IMR-90 (cell line): ENCODE measurements at regions not wholly inside any gene's neighbourhood (a gene's known extent, or its start where the extent isn't known, plus 50 kb on each side); places are given as distances from the start of the nearest gene placed in this dataset.

Experiments used
- ATAC-seq: fragments of 200-7000 bp; cut with Tn5 transposase; 2 replicates; pipeline ENCODE4 v1.9.1; 2020; ENCODE audit warnings: low read depth, mild to moderate bottlenecking, moderate library complexity
- BruUV-seq: library from RNA; stranded (reverse); fragments of 400-500 nt; replicated peaks from 2 replicates; lab custom pipeline; 2021; lab: Mats Ljungman, UMichigan
- CTCF ChIA-PET: fragments of 300-600 bp; formaldehyde crosslinking; extraction: SDS; loops from one replicate; lab custom pipeline; 2021; ENCODE audit warnings: antibody characterized with exemption; lab: Yijun Ruan, JAX
- POLR2A ChIA-PET: fragments of 300-600 bp; sonication (Branson Sonifier 250); formaldehyde crosslinking; loops from one replicate; lab custom pipeline; 2022; ENCODE audit warnings: antibody characterized with exemption; ENCODE audit not compliant: unreplicated experiment; lab: Charles Lee
- DNase-seq: peaks from one replicate; pipeline ENCODE4 v3.0.0; 2013
- H2AFZ ChIP-seq: replicated peaks from 2 replicates; pipeline ENCODE3; 2013; ENCODE audit warnings: low read length, mild to moderate bottlenecking; ENCODE audit not compliant: poor library complexity
- H2AK5ac ChIP-seq: 2 replicates; pipeline ENCODE4 v1.6.1; 2013; ENCODE audit warnings: low read depth, low read length, inconsistent platforms
- H2AK9ac ChIP-seq: replicated peaks from 2 replicates; pipeline ENCODE3; 2013; ENCODE audit warnings: mild to moderate bottlenecking, low read depth, low read length, moderate library complexity; ENCODE audit not compliant: poor library complexity
- H2BK120ac ChIP-seq: 2 replicates; pipeline ENCODE4 v1.6.1; 2013; ENCODE audit warnings: low read depth, low read length, inconsistent platforms
- H2BK15ac ChIP-seq: 3 replicates; pipeline ENCODE4 v1.6.1; 2013; ENCODE audit warnings: low read depth, low read length, inconsistent platforms
- H2BK20ac ChIP-seq: 2 replicates; pipeline ENCODE4 v1.6.1; 2013; ENCODE audit warnings: low read depth, mild to moderate bottlenecking, inconsistent platforms, low read length, moderate library complexity
- H2BK5ac ChIP-seq: 2 replicates; pipeline ENCODE4 v1.6.1; 2013; ENCODE audit warnings: mild to moderate bottlenecking, low read depth, low read length, inconsistent platforms; ENCODE audit not compliant: poor library complexity, severe bottlenecking
- H3K14ac ChIP-seq: replicated peaks from 2 replicates; pipeline ENCODE4 v1.6.1; 2013; ENCODE audit warnings: low read depth, low read length, inconsistent platforms
- H3K18ac ChIP-seq: 2 replicates; pipeline ENCODE4 v1.6.1; 2013; ENCODE audit warnings: low read depth, low read length, control low read depth
- H3K23ac ChIP-seq: 2 replicates; pipeline ENCODE4 v1.6.1; 2013; ENCODE audit warnings: low read depth, low read length, inconsistent platforms
- H3K27ac ChIP-seq: 2 replicates; pipeline ENCODE4 v1.5.1; 2013; ENCODE audit warnings: mild to moderate bottlenecking, control low read depth, low read length; ENCODE audit not compliant: insufficient read depth
- H3K27me3 ChIP-seq: 2 replicates; pipeline ENCODE4 v1.6.1; 2013; ENCODE audit warnings: low read length; ENCODE audit not compliant: control insufficient read depth, insufficient read depth
- H3K36me3 ChIP-seq: 2 replicates; pipeline ENCODE4 v1.6.1; 2013; ENCODE audit warnings: low read length, mixed read lengths; ENCODE audit not compliant: control insufficient read depth, insufficient read depth
- H3K4ac ChIP-seq: 2 replicates; pipeline ENCODE4 v1.6.1; 2013; ENCODE audit warnings: low read depth, low read length, inconsistent platforms
- H3K4me1 ChIP-seq: 2 replicates; pipeline ENCODE4 v1.6.1; 2013; ENCODE audit warnings: low read length, mixed read lengths; ENCODE audit not compliant: control insufficient read depth, insufficient read depth
- H3K4me2 ChIP-seq: 2 replicates; pipeline ENCODE4 v1.6.1; 2013; ENCODE audit warnings: low read depth, mild to moderate bottlenecking, control low read depth, low read length, moderate library complexity
- H3K4me3 ChIP-seq: 2 replicates; pipeline ENCODE4 v1.5.1; 2013; ENCODE audit warnings: low read depth, mild to moderate bottlenecking, control low read depth, low read length, moderate library complexity; ENCODE audit not compliant: insufficient read depth
- H3K56ac ChIP-seq: 2 replicates; pipeline ENCODE4 v1.6.1; 2013; ENCODE audit warnings: low read length, inconsistent platforms; ENCODE audit not compliant: insufficient read depth; ENCODE audit errors: extremely low read depth
- H3K79me1 ChIP-seq, 2 experiments: 2 replicates each; pipeline ENCODE4 v1.6.1; 2013; ENCODE audit warnings: low read length in 2 of 2, inconsistent platforms in 1 of 2, low read depth in 1 of 2
- H3K9ac ChIP-seq: 2 replicates; pipeline ENCODE4 v1.6.1; 2013; ENCODE audit warnings: low read depth, low read length, control low read depth
- H3K9me1 ChIP-seq: 2 replicates; pipeline ENCODE4 v1.6.1; 2013; ENCODE audit warnings: low read length, inconsistent platforms; ENCODE audit not compliant: insufficient read depth
- H3K9me3 ChIP-seq: 2 replicates; pipeline ENCODE4 v1.6.1; 2013; ENCODE audit warnings: low read length; ENCODE audit not compliant: control insufficient read depth, insufficient read depth
- H4K20me1 ChIP-seq: 2 replicates; pipeline ENCODE4 v1.6.1; 2013; ENCODE audit warnings: low read length, inconsistent platforms; ENCODE audit not compliant: insufficient read depth
- H4K5ac ChIP-seq: 2 replicates; pipeline ENCODE4 v1.6.1; 2013; ENCODE audit warnings: mild to moderate bottlenecking, low read depth, low read length, control low read depth
- H4K8ac ChIP-seq, 2 experiments: 2 replicates each; pipeline ENCODE4 v1.6.1; 2013; ENCODE audit warnings: low read depth in 2 of 2, low read length in 2 of 2, control low read depth in 1 of 2, inconsistent platforms in 1 of 2
- H4K91ac ChIP-seq: 2 replicates; pipeline ENCODE4 v1.6.1; 2013; ENCODE audit warnings: low read depth, low read length, inconsistent platforms; ENCODE audit not compliant: insufficient read depth
- BHLHE40 ChIP-seq: fragments of 150-350 bp; IDR thresholded peaks from 2 replicates; pipeline ENCODE4 v1.6.1; 2016; ENCODE audit warnings: mild to moderate bottlenecking, low read depth, low read length
- CEBPB ChIP-seq: IDR thresholded peaks from 2 replicates; pipeline ENCODE4 v1.6.1; 2012; ENCODE audit warnings: low read depth, low read length, improper control_type of control experiment
- CHD1 ChIP-seq: IDR thresholded peaks from 2 replicates; pipeline ENCODE4 v1.6.1; 2012; ENCODE audit warnings: low read depth, low read length, improper control_type of control experiment
- FOS ChIP-seq: fragments of 150-350 bp; IDR thresholded peaks from 2 replicates; pipeline ENCODE4 v1.6.1; 2016; ENCODE audit warnings: low read depth, low read length
- MAFK ChIP-seq: IDR thresholded peaks from 2 replicates; pipeline ENCODE4 v1.6.1; 2012; ENCODE audit warnings: low read depth, low read length, improper control_type of control experiment
- MAZ ChIP-seq: IDR thresholded peaks from 2 replicates; pipeline ENCODE4 v1.6.1; 2012; ENCODE audit warnings: low read depth, mild to moderate bottlenecking, low read length, improper control_type of control experiment, moderate library complexity, borderline replicate concordance
- MXI1 ChIP-seq: IDR thresholded peaks from 2 replicates; pipeline ENCODE4 v1.6.1; 2012; ENCODE audit warnings: low read depth, mild to moderate bottlenecking, low read length, moderate library complexity, borderline replicate concordance
- NFE2L2 ChIP-seq: fragments of 150-350 bp; IDR thresholded peaks from 2 replicates; pipeline ENCODE4 v1.6.1; 2016; ENCODE audit warnings: low read depth, mild to moderate bottlenecking, low read length
- POLR2A ChIP-seq: IDR thresholded peaks from 2 replicates; pipeline ENCODE4 v1.6.1; 2012; ENCODE audit warnings: mild to moderate bottlenecking, low read depth, low read length
- RAD21 ChIP-seq: IDR thresholded peaks from 2 replicates; pipeline ENCODE4 v1.6.1; 2012; ENCODE audit warnings: low read length, improper control_type of control experiment
- RCOR1 ChIP-seq: IDR thresholded peaks from 2 replicates; pipeline ENCODE4 v1.6.1; 2012; ENCODE audit warnings: mild to moderate bottlenecking, low read length, improper control_type of control experiment; ENCODE audit not compliant: insufficient replicate concordance
- RFX5 ChIP-seq: IDR thresholded peaks from 2 replicates; pipeline ENCODE4 v1.8.0; 2012; ENCODE audit warnings: low read depth, mild to moderate bottlenecking, low read length, moderate library complexity
- SMC3 ChIP-seq: fragments of 150-350 bp; IDR thresholded peaks from 2 replicates; pipeline ENCODE4 v1.6.1; 2016; ENCODE audit warnings: low read depth, mild to moderate bottlenecking, antibody characterized with exemption, low read length, moderate library complexity
- WGBS, 2 experiments: methylation state at CpG; one replicate each; pipeline versions ENCODE4 v1.1.5 to v1.1.7; 2013; ENCODE audit warnings: missing lambda C conversion rate in 2 of 2; ENCODE audit not compliant: insufficient read length in 1 of 2; ENCODE audit errors: extremely low coverage in 2 of 2; 5-methylcytosine and 5-hydroxymethylcytosine counted together
- dilution Hi-C: fragments of 300-500 bp; cut with HindIII; formaldehyde crosslinking; loops from one replicate; pipeline ENCODE4 v1.14.3; 2018; ENCODE audit warnings: low sequenced_read_pairs; ENCODE audit not compliant: unreplicated experiment
- in situ Hi-C: fragments of 300-500 bp; cut with MboI; formaldehyde crosslinking; loops from 3 replicates; pipeline ENCODE4 v1.14.3; 2019; ENCODE audit warnings: low sequenced_read_pairs, inconsistent platforms, mixed read lengths
- intact Hi-C: fragments of 100-400 bp; cut with micrococcal nuclease; formaldehyde crosslinking; loops from 2 replicates; pipeline ENCODE4 v1.10.0; 2022
- TF ChIP-seq, protein P1 (sequence below): fragments of 150-350 bp; IDR thresholded peaks from 2 replicates; pipeline ENCODE4 v1.6.1; 2017; ENCODE audit warnings: mild to moderate bottlenecking, antibody characterized with exemption, low read length, low read depth
- TF ChIP-seq, protein P2 (sequence below): conservative IDR thresholded peaks from 2 replicates; pipeline ENCODE4 v1.5.1; 2012; ENCODE audit warnings: mild to moderate bottlenecking, low read depth, low read length, improper control_type of control experiment
- TF ChIP-seq, protein P3 (sequence below): fragments of 150-350 bp; IDR thresholded peaks from 2 replicates; pipeline ENCODE4 v1.6.1; 2016; ENCODE audit warnings: low read depth, mild to moderate bottlenecking, low read length, moderate library complexity, borderline replicate concordance

DNA sequence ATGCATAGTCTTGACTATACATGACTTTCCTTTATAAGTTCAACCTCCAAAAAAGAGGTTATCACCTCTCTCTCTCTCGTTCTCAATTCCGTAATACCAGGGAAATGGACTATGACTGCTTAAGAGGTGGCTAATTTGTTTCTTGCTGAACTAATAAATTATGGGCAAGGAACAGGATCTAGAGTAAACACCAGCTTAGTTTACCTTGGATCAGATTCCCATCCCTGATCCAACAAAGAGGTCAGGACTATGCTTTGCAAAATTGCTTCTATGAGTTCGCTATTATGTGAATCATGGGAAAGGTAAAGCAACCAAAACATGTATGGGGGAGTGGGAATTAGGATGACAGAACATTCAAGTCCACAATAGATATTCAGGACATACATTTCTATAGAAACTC lies 630.7 kb downstream of the HACE1 start:
- no peaks in the 10 kb centered on the region for H3K9me1 ChIP-seq
- no peaks in the 10 kb centered on the region for H4K20me1 ChIP-seq
- H2BK120ac ChIP-seq, result no peak overlapping the region
- H3K4ac ChIP-seq, result no peak overlapping the region
- no peak overlapping the region for H4K91ac ChIP-seq
- H2AFZ ChIP-seq, result no peak overlapping the region
- no peak overlapping the region for H3K14ac ChIP-seq
- H2AK9ac ChIP-seq, result no peak overlapping the region
- no peak overlapping the region for H2BK20ac ChIP-seq
- ChIA-PET POLR2A (no interaction called here), CTCF (no interaction called here)
- H3K27me3 ChIP-seq, result no peaks in the 10 kb centered on the region
- H2BK15ac ChIP-seq, result no peak overlapping the region
- BruUV-seq, result no TSS peak
- H3K23ac ChIP-seq, result no peak overlapping the region
- WGBS, 2 experiments, result no CpG with 5 or more reads among the region's 3 CpGs
- dilution Hi-C loops (no loop called here), in situ Hi-C loops (no loop called here), intact Hi-C loops (no loop called here)
- peaks cover 5% of the 10 kb centered on the region for H3K9me3 ChIP-seq
- H2BK5ac ChIP-seq, result no peak overlapping the region
- no peak overlapping the region for H3K27ac ChIP-seq
- H3K56ac ChIP-seq, result no peak overlapping the region
- H3K4me1 ChIP-seq, result no peaks in the 10 kb centered on the region
- no peak overlapping the region for H4K5ac ChIP-seq
- TF ChIP-seq, protein P1, sequence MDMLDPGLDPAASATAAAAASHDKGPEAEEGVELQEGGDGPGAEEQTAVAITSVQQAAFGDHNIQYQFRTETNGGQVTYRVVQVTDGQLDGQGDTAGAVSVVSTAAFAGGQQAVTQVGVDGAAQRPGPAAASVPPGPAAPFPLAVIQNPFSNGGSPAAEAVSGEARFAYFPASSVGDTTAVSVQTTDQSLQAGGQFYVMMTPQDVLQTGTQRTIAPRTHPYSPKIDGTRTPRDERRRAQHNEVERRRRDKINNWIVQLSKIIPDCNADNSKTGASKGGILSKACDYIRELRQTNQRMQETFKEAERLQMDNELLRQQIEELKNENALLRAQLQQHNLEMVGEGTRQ, result no peak
- TF ChIP-seq NFE2L2 (no peak), CHD1 (no peak), RCOR1 (no peak), RAD21 (no peak), BHLHE40 (no peak), CEBPB (no peak), SMC3 (no peak), MXI1 (no peak), RFX5 (no peak), MAFK (no peak), POLR2A (no peak), FOS (no peak), MAZ (no peak)
- TF ChIP-seq, protein P2, sequence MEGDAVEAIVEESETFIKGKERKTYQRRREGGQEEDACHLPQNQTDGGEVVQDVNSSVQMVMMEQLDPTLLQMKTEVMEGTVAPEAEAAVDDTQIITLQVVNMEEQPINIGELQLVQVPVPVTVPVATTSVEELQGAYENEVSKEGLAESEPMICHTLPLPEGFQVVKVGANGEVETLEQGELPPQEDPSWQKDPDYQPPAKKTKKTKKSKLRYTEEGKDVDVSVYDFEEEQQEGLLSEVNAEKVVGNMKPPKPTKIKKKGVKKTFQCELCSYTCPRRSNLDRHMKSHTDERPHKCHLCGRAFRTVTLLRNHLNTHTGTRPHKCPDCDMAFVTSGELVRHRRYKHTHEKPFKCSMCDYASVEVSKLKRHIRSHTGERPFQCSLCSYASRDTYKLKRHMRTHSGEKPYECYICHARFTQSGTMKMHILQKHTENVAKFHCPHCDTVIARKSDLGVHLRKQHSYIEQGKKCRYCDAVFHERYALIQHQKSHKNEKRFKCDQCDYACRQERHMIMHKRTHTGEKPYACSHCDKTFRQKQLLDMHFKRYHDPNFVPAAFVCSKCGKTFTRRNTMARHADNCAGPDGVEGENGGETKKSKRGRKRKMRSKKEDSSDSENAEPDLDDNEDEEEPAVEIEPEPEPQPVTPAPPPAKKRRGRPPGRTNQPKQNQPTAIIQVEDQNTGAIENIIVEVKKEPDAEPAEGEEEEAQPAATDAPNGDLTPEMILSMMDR, result no peak
- TF ChIP-seq, protein P3, sequence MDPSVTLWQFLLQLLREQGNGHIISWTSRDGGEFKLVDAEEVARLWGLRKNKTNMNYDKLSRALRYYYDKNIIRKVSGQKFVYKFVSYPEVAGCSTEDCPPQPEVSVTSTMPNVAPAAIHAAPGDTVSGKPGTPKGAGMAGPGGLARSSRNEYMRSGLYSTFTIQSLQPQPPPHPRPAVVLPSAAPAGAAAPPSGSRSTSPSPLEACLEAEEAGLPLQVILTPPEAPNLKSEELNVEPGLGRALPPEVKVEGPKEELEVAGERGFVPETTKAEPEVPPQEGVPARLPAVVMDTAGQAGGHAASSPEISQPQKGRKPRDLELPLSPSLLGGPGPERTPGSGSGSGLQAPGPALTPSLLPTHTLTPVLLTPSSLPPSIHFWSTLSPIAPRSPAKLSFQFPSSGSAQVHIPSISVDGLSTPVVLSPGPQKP, result no peak
- no peak overlapping the region for H4K8ac ChIP-seq
- H3K79me1 ChIP-seq, result no peaks in the 10 kb centered on the region
- no peak overlapping the region for H3K9ac ChIP-seq
- ATAC-seq (no peak), DNase-seq (no peak)
- no peaks in the 10 kb centered on the region for H3K36me3 ChIP-seq
- no peak overlapping the region for H3K4me2 ChIP-seq
- no peak overlapping the region for H3K18ac ChIP-seq
- H3K4me3 ChIP-seq, result no peak overlapping the region
- no peak overlapping the region for H2AK5ac ChIP-seq
